HG03521 (cell line): ENCODE measurements at regions not wholly inside any gene's neighbourhood (a gene's known extent, or its start where the extent isn't known, plus 50 kb on each side); places are given as distances from the start of the nearest gene placed in this dataset.
A peak's percentile ranks its signal among the peaks of the same experiment; 100 is the strongest.
"Not testable (repeated sequence)": the region's sequence is repeated elsewhere in the genome, so short reads cannot be mapped to it uniquely, and the experiment has no call there.

Experiments
- ATAC-seq: cut with Tn5 transposase; IDR thresholded peaks from one replicate; pipeline ENCODE4 v1.9.1; 2021; ENCODE audit warnings: mild to moderate bottlenecking, moderate library complexity; ENCODE audit not compliant: unreplicated experiment

DNA sequence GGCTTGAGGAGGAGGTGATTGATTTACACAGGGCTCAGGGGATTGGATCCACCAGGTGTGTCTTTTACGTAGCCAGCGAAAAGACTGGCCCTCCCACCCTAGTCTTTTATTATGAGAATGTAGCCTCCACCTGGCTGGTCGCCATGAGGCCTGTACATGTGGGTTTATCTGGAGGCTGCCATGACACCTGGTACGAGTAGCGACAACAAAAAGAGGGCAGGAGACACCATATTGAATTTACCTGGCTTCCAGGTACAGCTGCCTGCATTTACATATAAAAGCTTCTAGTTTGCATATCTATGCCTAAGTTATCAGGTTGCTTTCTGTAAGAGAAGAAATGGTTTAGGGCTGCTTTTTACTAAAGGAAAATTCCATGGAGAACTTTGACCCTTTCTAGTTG lies 1173.7 kb upstream of the SEMA6A start:
- ATAC-seq: no peak

DNA sequence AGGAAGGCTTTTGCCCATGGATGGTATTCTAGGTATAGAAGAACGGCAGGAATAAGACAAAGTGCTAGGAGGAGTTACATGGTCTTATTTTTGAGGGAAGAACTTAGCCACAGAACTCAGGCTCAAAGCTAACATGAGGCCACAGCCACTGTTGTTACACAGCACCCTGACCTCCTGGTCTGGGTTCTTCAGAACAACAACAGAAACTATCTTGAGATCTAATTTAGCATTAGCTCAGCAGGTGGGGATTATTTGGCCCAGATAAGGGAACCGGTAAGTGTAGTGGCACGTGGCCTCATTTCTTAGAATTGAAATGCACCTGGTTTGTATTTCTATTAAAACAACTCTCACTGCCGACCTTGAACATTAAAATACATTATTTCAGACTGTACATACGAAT lies 1168.7 kb upstream of the SEMA6A start:
- no peak for ATAC-seq

DNA sequence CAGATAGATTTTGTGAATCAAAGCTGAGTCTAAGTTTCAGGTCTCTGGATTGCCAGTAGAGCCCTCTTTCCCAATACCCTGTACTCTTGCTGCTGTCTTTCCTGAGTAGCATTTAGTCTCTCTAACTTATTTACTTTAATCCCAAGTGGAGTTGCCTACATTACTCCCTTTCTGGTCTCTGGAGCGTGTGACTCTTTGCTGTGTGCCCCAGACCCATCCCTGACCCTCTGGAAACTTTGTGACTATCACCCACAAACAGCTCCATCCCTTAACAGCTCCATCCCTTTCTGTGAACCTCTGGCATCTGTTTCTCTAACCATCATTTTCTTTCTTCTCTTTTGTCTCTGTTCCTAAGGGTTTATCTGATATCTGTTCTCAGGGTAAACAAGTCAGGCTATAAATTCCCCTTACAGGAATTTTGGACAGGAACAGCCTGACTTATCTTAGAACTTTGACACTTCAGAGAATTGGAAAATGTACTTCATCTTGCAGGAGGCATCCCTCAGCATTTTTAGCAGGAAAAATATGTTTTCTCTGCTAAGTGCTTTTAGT lies 1167.1 kb upstream of the SEMA6A start:
- ATAC-seq: no peak

DNA sequence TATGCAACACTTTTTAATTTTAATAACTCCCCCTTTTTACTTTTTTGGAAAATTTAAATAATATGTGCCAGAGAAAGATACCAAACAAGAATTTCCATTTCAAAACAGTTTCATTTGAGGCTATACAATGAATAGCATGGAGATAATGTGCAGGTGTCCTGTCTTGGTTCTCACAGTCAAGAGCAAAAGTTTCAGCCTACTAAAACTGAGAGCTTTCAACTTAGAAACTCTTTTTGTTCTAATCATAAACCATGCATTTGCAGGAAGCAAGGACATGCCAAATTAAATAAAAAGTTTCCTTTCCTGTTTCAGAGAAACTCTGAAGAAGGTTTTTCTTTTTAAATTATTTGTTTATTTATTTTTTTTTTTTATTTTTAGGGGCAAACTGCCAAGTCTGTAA lies 1165.6 kb upstream of the SEMA6A start:
- no peak for ATAC-seq

DNA sequence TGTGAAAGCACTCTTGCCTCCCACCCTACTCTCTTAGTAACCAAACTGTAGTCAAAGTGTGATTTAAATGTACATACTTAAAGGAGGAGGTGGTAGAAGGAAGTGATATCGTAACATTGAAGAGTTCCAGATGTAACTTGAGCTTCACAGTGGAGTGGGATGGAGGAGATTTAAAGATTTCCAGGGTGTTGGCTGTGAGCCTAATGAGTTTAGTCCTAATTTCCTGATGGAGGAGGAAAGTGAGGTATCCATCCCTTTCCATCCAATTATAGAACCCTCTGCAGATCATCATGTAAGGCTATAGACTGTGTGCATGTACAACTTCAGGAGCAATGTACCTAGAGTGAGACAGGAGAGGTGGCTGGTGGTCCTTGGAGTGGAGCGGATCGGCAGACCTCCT lies 1163.9 kb upstream of the SEMA6A start:
- ATAC-seq: no peak

DNA sequence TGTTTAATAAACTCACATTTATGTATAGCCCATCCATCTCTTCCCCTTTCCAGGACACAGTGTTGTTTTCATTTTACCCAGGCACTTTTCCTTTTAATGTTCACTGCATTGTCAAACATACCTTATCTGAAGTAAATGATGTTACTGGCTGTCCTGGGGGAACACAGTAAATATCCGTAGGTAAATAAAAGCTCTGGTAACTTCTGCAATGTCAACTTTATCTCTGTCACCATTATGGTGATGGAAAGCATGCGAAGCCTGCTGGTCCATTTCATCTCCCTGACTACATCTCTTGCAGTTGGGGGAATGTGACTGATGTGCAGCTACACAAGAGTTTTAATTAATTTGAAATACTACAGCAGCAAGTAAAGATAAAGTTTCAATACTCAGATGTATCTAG lies 1162.1 kb upstream of the SEMA6A start:
- no peak for ATAC-seq

DNA sequence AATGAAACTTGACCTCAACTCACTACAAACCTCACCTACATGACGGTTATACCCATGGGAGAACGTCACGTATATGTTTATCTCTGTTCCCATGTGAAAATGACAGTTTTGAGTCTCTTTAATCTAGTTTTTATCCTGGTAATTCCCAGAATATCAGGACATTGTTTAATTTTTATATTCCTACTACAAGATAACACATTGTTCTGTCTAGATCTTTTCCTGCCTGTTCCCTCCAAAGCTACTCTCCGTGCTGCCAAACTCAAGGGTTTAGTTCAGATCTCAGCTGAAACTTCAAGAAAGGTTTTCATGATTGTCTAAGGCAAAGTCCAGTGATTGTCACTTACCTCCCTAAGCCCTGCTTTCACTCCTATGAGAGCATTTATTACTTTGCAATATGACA lies 1159.4 kb upstream of the SEMA6A start:
- ATAC-seq: no peak

DNA sequence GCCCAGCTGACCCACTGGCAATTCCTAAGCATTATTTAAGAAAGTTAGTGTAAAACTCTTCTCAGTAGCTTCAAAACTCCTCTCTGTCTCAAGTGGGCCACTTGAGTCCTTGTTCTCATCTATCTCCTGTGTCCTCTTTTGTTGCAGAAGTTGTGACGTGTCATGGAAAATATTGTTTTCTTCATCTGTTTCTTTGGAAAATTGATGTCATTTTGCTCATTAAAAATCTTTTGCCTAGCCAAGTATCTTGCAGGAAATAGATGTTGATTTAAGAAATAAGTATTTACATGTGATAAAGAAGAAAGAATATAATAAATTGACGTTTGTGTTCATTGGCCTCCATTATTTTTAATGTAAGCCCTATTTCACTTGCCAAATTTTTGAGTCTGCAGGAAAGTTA lies 1158.4 kb upstream of the SEMA6A start:
- no peak for ATAC-seq

DNA sequence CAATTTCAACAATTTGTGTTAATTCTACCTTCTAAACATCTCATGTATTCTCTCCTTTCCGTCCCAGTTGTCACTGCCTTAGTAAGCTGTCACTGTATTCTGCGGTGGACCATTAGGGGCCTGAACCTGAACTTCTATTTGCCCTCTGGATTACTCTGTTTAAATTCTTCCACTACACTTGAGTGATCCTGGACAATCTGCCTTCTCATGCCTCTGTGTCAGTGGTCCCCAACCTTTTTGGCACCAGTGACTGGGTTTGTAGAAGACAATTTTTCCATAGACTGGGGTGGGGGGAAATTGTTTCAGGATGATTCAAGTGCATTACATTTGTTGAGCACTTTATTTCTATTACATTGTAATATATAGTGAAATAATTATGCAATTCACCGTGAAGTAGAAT lies 1157.6 kb upstream of the SEMA6A start:
- ATAC-seq: no peak

DNA sequence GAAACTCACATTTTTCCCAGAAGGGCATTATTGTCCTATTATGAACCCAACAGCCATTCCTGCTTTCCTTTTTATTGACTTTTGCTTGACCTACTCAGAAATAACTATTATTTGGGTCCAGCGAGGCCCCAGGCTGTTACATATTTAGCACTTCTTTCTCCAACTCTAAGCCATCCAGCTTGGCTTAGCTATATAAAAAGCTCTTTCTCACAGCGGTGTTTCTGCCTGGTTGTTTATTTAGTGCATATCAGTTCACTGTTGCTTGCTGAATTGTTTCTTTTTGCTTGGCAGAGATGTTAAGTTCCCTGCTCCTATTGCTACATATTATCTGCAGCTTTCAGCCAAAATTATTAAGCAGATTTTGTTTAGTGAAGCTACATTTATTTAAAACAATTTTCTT lies 1156.8 kb upstream of the SEMA6A start:
- no peak for ATAC-seq

DNA sequence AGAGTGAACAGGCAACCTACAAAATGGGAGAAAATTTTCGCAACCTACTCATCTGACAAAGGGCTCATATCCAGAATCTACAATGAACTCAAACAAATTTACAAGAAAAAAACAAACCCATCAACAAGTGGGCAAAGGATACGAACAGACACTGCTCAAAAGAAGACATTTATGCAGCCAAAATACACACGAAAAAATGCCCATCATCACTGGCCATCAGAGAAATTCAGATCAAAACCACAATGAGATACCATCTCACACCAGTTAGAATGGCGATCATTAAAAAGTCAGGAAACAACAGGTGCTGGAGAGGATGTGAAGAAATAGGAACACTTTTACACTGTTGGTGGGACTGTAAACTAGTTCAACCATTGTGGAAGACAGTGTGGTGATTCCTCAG lies 1146.2 kb upstream of the SEMA6A start:
- not testable (repeated sequence) for ATAC-seq

DNA sequence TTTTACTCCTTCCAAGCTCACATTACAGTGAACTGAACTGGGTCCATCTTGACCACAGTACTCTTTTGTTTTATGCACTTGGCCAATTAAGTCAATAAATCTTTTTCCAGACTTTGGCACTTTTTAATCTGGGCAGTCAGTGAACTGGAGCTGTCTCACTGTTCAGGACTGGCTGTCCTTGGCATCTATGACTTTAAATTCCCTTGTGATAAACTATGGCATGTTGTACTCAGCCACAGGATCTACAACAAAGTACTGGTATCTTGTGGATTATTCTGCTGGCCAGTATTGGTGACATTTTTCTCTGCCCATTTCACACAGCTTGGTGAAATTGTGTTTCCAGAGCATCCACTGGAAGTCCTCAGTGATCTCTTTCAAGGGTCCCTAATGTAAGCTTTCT lies 1144.8 kb upstream of the SEMA6A start:
- no peak for ATAC-seq

DNA sequence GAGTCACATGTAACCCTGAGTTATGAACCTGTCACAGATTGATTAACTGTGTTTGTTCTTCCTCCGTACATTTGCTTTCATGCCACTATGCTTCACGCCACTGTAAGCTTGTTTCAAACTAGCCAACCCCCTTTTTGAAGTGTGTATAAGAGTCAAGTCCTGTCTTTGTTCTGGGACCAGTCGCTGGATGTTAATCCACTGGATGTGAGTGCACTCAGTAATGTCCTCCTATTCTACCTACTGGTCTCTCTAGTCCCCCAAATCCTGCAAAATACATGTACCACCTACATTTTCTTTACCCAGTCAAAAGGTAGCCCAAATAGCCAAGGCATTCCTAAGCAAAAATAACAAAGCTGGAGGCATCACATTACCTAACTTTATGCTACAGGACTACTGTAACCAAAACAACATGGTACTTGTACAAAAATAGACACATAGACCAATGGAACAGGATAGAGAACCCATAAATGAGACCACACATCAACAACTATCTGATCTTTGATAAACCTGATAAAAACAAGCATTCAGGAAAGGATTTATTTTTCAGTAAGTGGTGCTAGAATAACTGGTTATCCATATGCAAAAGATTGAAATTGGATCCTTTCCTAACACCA lies 1139.1 kb upstream of the SEMA6A start:
- no peak for ATAC-seq

DNA sequence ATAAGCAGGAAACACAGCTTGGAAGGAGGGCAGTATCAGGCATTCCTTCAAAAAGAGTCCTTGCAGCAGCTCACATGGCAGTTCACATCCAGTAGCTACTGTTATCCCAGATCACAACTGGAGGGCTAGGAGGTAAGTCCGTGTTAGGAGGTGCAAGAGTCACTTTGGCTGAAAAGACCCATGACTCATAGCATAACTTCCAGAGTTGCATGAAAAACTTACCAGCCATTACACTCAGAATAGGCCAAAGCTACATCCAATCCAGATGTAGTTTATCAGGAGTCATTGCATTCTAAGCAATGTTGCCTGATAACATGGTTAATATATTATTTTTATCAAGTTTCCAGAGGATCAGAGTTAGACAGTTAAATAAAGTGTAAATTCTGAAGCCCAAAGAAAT lies 1126.4 kb upstream of the SEMA6A start:
- no peak for ATAC-seq

DNA sequence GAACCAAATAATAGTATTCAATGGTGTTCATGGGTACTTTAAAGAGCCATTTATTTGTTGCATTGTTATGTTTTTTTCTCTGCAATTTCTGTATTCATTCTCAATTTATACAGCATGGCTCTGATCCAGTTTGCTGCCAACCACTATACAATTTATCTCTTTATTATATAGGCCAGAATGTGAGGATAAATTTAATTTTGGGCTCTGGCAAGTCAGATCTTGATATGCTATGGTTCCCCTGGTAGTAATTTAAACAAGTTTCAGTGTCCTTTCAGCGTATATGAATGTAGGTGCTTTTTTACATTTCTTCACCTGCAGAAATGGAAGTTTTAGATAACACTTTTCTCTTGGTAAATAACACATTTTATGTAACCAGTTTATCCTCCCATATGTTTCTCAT lies 1118.0 kb upstream of the SEMA6A start:
- ATAC-seq: no peak

DNA sequence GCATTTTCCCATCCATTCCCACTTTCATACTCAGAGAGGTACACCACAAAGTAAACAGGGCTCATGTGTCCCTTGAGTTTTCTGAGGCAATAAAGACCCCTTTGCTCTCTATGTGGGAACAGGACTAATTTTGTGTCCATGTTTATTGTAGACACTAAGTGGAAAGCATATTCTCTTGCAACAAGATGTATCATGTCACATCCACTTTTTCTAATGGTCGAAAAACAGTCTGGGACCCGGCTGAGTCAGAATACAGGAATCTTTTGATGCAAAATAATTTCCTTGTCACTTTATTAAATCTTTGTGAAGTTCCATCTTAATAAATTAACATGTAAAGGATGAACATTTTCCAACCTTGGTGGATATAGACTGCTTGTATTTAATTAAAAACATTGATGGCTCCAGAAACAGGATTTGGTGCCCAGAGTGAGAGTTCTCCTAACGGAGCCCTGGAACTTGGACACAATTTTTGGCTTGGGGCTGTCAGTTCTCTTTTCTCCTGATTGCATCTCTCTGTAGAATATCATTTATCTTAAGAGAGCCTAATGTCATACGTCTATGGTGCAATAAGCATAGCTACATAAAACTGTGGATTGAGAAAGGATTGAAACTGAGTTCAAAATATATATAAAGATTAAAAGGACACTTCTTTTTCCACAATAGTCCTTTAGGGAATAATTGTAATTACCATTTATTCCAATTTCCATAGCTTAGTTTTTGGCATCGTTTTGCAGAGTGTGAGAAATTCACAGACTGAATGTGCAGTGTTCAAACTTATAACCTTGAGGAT lies 1116.7 kb upstream of the SEMA6A start:
- ATAC-seq: no peak

DNA sequence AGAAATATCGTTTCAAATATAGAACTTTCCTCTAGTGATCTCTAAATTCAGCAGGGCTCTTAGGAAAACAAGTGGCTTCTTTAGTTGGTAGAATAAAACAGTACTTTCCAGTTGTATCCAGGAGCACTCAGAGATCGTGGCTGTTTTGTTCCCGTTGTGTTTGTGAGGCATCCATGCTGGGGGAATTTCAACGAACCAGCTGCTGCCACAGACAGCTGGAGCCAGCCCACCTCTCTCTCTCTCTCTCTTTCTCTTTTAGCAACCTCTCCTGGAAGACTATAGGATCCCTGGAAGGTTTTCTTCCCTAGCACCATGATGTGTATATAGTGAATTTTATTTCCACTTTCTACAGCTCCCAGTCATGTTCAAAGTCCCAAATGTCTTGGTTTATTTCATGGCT lies 1116.0 kb upstream of the SEMA6A start:
- no peak for ATAC-seq

DNA sequence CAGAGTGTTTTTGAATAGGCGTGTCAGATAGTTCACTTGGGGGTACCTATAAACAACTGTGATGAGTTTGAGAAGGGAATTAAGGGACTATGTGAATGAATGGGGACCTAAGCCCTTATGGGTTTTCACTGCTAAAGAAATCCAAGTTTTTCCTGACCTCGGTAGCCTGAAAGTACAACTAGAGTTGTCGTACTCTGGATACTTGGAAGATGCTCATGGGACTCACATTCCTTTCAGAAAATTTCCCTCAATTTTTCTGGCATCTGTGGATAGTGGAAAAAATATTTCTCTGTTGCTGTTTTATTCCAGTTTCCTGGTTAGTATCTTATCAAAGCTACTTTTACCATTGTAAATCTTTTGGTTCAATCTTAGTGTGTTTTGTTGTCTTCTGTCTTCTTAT lies 1112.3 kb upstream of the SEMA6A start:
- no peak for ATAC-seq

DNA sequence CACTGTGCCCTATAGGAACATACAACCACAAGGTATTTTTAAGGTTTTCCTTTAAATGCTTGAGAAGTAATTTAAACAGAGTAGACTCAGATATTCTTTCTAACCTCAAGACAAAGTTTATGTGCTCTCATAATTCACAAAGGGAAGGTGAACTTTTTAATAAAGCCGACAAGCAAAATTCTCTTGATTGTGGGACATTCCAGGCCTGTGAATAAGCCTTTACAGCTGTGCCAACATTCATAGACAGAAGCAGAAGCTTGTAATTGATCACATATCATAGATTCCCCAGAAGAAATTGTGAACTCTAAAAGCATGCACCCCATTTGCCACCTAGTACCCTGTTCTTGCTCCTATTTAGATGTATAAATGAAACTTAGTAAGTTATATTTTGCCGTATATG lies 1107.8 kb upstream of the SEMA6A start:
- ATAC-seq: no peak

DNA sequence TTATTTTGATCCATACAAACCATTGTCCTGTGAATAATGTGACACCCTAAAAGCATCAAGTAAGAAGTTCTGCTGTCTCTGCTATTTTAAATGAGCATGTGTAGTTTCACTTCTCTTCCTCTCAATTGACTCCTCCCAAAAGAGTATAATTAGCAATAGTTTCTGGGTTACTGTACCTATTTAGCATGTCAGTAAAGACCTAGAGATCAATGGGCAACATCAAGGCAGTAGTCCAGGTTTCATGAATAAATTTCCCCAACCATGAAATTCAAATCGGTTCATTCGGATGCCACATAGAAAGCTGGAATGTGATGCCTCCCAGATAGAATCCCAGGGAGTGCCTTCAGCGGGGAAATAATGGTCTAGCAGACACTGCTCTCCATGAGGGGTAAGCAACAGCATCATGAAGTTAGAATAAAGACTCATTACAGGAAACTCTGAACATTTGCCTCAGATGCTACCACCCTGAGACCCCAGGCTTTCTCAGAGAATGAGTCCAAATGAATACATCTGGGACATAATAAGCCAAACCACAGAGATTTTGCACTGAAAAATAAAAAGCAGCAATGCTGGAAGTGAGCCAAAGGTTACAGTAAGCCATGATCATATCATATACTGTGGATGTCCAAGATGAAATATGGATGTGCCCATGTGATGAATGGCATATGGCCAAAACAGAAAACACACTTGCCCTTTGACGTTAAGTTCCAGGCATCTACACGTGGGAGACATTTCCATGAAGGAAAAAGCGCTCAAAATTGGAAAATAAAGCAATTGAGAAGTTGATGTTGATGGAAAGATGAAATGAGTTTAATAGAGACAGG lies 1107.0 kb upstream of the SEMA6A start:
- peak; percentile 50 for ATAC-seq

DNA sequence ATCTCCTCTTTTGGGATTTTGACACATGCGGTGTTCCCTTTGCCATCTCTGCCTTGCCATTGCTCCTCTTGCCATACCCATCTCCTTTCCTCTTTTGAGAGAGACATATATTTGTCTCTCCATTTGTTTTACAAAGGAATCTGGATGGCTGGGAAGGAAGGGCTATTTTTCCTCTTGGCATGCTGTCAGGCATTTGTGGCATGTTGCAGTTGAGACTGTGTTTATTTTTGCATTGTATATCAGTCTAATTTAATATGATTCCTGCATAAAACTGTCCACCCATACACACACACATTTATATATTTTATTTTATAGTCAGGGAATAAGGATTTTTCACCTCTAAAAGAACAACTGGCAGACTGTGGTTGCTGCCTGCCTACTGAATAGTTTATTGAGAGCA lies 1105.8 kb upstream of the SEMA6A start:
- ATAC-seq: no peak

DNA sequence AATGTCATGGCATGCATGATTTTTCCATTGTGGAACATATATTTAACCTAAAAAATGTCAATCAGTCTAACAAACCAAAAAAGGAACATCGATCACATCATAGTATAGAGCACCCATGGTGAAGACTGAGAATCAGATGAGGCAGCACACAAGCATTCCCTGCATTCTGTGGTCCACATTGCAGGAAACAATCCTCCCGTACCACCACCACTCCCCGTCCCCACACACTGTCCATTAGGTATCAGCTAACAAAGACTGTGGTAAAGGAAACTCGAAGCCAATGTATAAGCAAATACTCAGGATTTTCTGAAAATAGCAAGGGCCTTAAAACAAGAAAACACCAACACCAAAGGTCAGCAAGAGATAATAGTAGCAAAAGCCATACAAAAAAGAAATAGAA lies 1104.4 kb upstream of the SEMA6A start:
- ATAC-seq: no peak
